SH-SY5Y (cell line): ENCODE measurements at regions not wholly inside any gene's neighbourhood (a gene's known extent, or its start where the extent isn't known, plus 50 kb on each side); places are given as distances from the start of the nearest gene placed in this dataset.

Experiments
- GATA2 ChIP-seq: IDR thresholded peaks from 2 replicates; pipeline ENCODE4 v1.6.1; 2011; ENCODE audit warnings: mild to moderate bottlenecking, low read depth, low read length
- GATA3 ChIP-seq: IDR thresholded peaks from 2 replicates; pipeline ENCODE4 v1.6.1; 2011; ENCODE audit warnings: low read depth, mild to moderate bottlenecking, low read length, moderate library complexity

DNA sequence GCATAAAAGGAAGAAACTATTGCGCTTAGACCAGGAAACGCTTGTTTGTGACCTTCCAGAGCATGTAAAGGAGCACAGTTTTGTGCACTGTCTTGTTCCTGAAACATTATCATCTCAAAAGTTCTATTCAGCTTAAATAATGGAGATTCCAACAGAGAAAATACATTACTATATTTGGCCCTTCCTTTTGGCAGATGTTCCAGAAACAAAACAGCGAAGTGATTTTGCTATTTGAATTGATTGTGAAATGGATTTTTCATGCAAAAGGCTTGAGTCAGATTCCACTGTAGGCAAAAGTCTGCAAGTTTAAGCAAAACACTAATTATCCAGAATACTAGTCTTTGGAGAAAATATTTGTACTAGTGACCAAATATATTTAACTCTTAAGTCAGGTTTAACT is 80.3 kb upstream of the PTBP2 start:
- no peak for TF ChIP-seq GATA3
- TF ChIP-seq GATA2: no peak
